Stimulated activated CD4-positive, alpha-beta T cell treated with anti-CD3 and anti-CD28 coated beads, TNF-alpha, amount 100 ng/mL, for 48 hours (primary cell): ENCODE measurements at regions not wholly inside any gene's neighbourhood (a gene's known extent, or its start where the extent isn't known, plus 50 kb on each side); places are given as distances from the start of the nearest gene placed in this dataset.
"Not testable (repeated sequence)": the region's sequence is repeated elsewhere in the genome, so short reads cannot be mapped to it uniquely, and the experiment has no call there.

ENCODE experiments used
- DNase-seq, 3 donors: peaks; one replicate each; pipeline ENCODE4 v3.0.0-alpha.2; 2020; ENCODE audit warnings: low read depth in 3 of 3

DNA sequence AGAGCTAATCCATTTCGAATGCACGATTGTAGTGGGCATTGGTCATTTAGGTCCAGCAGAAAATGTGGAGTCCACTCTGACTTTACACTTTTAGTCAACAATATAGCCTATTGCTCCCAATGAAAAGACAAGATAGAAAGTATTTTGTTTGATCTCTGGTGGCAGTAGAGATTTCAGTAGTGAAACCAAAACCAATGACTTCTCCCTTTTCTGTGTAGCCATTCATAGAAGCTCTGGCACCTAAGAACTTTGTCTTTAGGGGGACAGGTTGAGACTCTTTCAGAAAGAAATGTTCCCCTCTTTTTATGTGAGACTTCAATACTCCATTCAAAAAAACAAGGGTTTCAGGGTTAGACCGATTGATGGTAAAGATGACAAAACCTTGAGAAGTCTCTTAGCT lies 510.8 kb upstream of the POU3F2 start:
- DNase-seq, result no peak

DNA sequence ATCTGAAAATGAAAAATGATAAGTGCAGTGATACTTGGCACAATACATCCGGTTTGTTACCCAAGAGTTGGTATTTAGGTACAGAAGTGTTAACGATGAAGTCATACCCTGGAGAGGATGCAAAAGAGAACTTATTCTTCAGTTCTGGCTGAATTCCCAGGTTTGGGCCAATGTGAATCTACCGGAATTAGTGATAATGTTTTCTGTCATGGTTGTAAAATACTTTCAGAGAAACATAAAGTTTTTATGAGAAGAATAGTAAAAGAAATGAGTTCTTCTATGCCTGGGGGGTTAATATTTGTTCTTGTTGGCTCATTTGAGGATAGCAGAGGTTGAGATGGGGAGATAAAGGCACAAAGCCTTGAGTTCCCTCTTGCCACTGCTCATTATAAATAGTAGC lies 509.9 kb upstream of the POU3F2 start:
- no peak for DNase-seq

GRCh38 chr6:98325366-98325765 lies 509.0 kb upstream of the POU3F2 start:
- DNase-seq, result no peak

DNA sequence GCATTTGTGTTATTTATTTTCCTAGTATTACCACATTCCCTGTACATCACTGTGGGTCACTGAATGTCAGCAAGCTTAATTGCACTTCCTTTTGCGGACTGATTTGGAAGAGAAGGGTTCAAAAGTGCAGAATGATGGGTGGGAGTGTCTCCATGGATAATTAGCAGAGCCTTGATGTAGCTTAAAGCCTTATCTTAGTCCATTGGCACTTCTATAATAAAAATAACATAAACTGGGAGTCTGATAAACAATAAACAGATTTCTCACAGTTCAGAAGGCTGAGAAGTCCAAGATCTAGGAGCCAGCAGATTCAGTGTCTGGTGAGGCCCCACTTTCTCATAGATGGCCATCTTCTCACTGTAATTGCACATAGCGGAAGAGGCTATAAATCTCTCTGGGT lies 501.1 kb upstream of the POU3F2 start:
- DNase-seq, result no peak

- no peak for DNase-seq
These were observed 498.8 kb upstream of the POU3F2 start for GRCh38 chr6:98335594-98335993.

- DNase-seq, result no peak
These were observed 494.9 kb upstream of the POU3F2 start for GRCh38 chr6:98339506-98339905.

GRCh38 chr6:98343004-98343403 lies 491.4 kb upstream of the POU3F2 start:
- no peak for DNase-seq

- no peak for DNase-seq
These were observed 490.6 kb upstream of the POU3F2 start for GRCh38 chr6:98343797-98344196.

- DNase-seq, result no peak
These were observed 482.0 kb upstream of the POU3F2 start for GRCh38 chr6:98352348-98352747.

- DNase-seq, result no peak
These were observed 476.2 kb upstream of the POU3F2 start for GRCh38 chr6:98358173-98358572.

DNA sequence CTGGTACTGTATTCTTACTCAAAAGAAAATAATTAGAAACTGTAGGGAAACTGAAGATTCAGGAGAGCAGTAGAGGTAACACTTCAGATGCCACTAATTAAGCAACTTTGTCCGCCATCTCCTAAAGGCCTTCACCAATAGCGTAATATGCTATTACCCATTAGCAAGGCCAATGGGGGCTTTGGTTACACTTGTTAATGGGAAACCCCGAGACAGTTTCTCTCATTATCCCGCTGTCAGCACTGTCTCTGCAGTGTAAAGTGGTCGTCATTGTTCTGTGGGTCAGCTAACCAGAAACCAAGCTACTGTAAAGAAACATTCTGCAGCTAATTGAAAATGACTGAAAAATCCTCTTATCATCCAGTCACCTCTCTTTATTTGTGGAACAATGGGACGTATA lies 468.0 kb upstream of the POU3F2 start:
- no peak for DNase-seq

DNA sequence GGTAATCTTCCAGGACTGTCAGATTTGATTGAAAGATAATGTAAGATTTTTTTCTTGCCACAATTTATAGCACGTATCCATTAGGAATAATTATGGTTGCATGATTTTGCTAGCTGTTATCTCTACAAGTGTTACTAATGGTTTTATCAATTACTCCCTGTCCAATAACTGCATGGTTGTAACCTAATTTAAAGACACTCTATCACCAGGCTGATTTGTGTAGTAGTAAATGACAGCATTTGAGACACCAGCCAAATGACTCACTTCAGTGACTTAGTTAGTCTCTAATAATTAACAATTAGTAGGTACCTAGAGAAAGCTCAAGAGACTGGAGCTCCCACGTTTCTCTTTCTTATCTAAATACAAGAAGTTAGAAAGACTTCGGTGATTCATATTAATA lies 453.8 kb upstream of the POU3F2 start:
- DNase-seq, result no peak

DNA sequence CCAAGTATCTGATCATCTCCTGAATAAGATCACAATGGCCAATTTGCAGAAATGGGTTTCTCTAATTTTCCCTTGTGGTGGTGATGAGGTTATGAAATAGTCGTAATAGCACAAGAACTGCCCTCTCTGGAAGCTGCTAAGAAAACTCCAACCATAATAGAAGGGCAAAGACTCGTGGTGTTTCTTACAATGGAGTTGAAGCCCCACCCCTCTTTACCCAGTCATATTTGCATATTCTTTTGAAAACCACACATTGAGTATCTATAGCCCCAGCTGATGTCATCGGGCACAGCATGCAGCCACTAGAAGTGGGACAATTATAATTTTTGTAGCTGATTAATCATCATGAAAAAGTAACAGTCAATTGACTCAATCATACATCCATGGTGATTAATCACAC lies 452.1 kb upstream of the POU3F2 start:
- no peak for DNase-seq

GRCh38 chr6:98384334-98384733 lies 450.0 kb upstream of the POU3F2 start:
- no peak for DNase-seq

DNA sequence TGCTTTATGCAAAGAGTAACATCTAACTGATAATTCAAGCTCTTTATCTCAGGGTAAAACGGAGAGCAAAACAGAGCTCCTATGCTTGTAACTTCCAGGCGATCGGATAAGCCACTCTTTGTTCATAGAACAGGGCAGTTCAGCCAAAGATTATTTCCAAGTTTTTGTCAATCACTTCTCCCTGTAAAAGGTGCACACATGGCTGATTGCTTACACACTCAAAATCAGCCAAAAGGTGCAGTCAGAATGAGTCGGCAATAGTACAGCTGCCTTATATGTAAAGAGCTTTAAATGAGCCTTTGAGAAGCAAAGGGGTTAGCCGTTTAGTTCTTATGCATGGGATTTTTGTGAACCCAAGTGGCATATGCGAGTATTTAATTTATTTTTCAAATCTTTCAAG lies 449.6 kb upstream of the POU3F2 start:
- DNase-seq, result no peak

DNA sequence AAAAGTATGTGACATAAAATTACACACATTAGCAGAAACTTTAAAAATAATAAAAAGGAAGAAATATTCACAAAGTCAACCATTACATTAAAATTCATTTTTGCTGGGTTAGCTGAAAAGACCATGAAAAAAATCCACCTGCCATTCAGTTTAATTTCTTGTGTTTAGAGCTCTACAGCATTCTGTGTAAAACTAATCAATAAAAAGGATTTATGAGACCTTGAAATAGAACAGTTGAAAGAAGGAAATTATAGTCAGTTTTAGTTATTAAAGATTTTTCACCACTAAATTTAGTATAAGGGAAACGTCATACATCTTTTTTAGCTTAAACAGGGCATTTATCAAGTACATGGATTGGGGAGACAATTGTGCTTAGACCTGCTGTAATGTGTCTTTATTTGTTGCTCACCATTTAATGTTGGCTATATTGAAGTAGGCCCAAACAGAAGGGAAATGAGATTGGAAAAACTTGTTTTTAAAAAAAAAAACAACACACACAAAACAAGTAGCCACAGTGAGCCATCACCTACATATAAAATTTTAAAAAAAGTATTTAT lies 438.7 kb upstream of the POU3F2 start:
- no peak for DNase-seq

DNA sequence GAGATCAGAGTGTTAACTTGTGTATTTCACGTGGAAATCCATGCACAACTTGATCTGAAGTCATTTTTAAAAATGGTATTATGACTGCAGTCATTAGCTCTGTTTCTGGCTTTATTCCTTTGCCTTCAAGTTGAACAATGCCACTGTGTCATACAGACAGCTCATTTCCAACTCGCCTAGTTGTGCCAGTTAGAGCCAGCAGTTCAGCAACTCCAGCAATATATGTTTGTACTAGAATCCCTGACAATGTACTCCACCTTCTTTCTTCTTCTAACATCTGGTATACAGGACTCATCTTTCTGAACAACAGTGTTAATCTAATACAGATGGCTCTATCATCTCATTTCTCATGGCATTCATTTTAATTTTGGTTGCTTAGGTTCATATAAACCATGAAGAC lies 418.3 kb upstream of the POU3F2 start:
- DNase-seq, result no peak

DNA sequence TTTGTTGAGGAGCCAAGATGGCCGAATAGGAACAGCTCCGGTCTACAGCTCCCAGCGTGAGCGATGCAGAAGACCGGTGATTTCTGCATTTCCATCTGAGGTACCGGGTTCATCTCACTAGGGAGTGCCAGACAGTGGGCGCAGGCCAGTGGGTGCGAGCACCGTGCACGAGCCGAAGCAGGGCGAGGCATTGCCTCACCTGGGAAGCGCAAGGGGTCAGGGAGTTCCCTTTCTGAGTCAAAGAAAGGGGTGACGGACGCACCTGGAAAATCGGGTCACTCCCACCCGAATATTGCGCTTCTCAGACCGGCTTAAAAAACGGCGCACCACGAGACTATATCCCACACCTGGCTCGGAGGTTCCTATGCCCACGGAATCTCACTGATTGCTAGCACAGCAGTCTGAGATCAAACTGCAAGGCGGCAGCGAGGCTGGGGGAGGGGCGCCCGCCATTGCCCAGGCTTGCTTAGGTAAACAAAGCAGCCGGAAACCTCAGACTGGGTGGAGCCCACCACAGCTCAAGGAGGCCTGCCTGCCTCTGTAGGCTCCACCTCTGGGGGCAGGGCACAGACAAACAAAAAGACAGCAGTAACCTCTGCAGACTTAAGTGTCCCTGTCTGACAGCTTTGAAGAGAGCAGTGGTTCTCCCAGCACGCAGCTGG lies 417.7 kb upstream of the POU3F2 start:
- DNase-seq, result not testable (repeated sequence)

- DNase-seq, result no peak
These were observed 400.9 kb upstream of the POU3F2 start for GRCh38 chr6:98433325-98434056.

DNA sequence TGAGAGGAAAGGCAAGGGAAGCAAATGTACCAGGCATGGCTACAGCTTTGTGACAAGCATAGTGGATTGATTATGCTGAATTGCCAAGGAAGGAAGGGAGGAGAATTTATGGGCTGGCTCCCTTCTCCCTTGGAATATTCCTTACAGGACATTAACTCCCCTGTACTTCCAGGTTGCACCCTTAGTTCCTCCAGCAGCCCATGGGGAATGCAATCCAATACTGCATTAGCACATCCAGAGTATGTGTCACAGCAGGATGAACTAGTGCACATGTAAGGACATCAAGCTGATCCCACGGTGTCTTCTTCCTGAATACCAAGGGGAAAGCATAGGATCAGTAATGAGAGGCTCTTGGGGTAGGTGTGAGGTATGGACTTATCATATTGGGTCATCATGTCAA lies 390.7 kb upstream of the POU3F2 start:
- DNase-seq, result no peak

GRCh38 chr6:98452685-98453084 lies 381.7 kb upstream of the POU3F2 start:
- no peak for DNase-seq

DNA sequence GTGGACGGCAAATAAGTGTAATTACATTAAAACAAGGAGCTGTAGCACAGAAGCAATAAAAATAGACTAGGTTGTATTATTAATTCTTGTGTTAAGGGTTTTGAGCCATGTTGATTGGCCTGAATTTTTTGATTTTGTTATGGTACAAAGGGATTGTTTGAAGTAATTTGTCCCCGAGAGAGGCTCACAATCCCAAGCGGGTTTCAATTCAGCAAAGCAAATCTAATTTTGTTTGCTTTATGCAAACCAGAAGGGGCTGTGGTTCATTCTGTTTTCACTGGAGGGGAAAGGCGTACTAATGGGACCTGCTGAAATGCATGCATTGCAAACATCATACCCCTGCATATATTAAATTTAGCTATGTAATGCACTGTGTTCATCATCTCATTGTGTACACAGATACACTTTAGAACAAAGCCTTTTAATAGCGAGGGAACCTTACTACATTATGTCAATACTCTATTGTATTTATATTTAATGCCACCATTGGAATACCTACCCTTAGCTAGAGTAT lies 379.5 kb upstream of the POU3F2 start:
- no peak for DNase-seq

- DNase-seq, result no peak
These were observed 375.7 kb upstream of the POU3F2 start for GRCh38 chr6:98458708-98459107.
